ENCODE measurements at regions not wholly inside any gene's neighbourhood (a gene's known extent, or its start where the extent isn't known, plus 50 kb on each side); places are given as distances from the start of the nearest gene placed in this dataset.

DNA sequence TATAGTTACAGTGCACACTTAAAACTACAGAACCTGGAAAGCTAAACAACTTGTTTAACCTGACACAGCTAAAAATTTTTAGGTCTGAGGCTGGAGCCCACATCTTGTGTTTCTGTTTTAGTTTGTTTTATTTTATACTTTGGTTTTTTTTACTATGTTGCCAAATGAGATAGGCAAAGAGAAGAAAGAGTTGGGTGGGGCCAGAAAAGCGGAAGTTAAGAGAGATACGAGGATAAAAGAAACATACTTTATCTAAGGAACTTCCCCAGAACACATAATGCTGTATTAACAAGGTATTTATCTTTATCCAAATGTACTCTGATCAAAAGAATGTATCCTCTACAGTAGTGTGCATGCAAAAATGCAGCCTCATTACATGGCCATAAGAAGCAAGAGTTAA is 1145.7 kb downstream of the EPHA3 start:
- DNase-seq, result no peak

DNA sequence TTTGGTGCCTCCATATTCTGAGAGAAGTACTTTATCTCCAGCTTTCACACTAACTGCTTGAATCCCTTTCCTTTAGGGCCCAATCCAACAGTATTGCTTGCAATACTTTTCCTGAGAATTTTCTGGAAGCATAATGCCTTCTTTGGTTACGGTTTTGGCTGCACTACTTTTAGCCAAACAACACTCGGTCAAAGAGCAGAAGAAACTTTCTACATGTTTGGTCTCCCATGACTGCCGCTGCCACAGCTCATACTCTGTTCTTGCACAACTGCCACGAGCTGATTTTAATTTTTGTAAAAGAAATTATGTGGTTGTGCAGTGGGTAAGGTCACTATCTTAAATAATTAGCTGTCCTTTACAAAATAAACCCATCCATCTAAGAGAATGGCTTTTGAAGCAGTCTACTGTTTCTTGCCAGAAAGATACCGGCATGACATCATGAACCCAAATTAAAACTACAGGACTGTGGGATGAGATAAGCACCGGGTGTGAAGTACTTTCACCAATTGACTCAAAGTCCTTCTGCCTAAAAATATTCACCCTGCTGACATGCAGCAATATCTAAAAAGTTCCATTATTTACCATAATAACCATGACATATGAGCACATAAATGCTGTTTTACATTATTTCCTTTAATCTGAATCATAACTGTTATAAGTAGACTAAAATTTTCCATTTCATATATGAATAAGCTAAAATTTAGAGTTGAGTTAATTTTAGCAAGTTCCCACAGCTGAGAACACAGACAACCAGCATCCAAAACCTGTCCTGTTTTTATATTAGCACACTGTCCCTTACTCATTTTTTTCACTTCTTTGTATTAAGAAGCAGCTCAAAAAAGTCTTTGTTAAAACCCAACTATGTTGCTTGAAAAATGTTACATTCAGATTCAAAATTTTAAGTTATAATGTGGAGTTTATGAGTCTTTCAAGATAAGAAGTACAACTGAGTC is 1154.3 kb downstream of the EPHA3 start:
- no peak for DNase-seq

Data from NCI-H1105 (cell line).